NOMO-1 treated with DMSO at 0.1 percent for 48 hours (cell line): ENCODE measurements at regions not wholly inside any gene's neighbourhood (a gene's known extent, or its start where the extent isn't known, plus 50 kb on each side); places are given as distances from the start of the nearest gene placed in this dataset.

ENCODE experiments used
- DNase-seq: peaks from one replicate; lab custom pipeline; 2025; ENCODE audit not compliant: unreplicated experiment; lab: John Stamatoyannopoulos, UW

DNA sequence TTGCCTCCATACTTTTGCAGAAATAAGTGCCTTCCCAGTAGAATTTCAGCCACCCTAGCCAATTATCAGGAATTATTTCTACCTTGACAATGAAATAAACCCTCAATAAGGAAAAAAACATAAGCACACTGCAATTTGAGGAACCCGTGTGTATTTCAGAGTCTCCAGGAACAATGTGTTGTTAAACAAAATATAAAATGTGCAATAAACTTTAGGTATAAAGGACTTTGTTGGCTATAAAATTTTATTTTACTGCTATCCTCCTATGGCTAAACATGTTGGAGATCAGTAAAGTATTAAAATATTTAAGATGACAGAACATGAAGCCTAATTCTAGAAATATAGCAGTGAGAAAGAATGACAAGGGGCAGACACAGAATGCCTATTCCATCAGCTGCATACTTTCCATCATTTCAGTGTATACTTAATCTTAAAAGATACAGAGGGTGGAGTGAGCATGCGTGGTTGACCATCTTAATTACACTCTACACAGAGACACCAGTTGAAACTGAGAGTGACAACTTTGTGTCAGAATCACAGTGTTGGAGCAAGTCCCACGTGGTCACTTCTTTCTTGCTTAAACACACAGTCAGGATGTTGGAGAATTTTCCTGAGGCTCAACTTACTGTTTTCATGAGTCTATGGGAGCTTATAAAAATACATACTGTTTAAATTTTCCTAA lies 79.0 kb upstream of the SUCLG2 start:
- no peak for DNase-seq

DNA sequence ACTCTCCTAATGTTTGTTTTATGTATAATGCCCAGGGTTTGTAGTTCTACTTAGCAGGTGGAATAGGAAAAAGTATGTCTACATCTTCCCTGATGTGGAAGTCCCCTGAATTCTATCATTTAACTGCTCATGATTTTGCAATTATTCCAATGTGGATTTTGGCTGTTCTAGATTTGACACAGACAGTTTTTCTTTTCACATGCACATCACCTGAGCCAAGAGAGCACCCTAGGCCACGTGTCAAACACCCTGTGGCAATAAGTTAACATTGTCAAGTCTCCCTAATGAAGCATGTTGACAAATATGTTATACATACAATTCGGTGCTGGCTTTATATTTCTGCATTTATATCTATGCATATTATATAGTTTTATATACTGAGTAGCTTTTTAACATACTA lies 70.0 kb upstream of the SUCLG2 start:
- DNase-seq: no peak

DNA sequence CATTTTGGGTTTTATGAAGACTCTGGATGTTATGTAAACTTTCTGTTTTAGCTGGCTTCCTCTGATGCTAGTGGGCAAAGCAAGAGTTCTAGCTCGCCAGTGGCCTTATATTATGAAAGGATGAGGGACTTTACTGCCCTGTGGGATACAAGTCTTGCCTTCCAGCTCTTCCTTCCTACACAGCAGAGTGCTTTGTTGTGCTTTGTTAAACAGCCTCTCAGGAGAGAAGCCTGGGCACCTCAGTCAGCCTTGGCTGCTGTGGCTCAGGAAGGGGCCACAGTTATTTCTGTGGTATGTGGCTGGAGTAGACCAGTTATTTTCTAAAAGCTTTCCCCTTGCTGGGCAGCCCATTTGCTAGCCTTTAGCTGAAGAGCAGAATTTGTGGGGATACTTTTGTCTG lies 69.5 kb upstream of the SUCLG2 start:
- no peak for DNase-seq

DNA sequence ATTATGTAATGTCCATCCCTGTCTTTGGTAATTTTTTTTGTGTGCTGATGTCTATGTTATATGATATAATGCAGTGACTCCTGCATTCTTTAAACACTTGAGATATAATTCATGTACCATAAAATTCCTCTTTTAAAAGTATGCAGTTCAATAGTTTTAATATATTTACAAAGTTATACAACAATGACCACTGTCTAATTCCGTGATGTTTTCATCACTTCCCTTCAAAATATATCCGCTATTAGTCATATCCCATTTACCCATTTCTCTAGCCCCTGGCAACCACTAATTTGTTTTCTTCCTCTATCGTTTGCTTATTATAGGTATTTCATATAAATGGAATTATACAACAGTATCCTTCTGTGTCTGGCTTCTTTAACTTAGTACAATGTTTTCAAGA lies 64.9 kb upstream of the SUCLG2 start:
- no peak for DNase-seq

DNA sequence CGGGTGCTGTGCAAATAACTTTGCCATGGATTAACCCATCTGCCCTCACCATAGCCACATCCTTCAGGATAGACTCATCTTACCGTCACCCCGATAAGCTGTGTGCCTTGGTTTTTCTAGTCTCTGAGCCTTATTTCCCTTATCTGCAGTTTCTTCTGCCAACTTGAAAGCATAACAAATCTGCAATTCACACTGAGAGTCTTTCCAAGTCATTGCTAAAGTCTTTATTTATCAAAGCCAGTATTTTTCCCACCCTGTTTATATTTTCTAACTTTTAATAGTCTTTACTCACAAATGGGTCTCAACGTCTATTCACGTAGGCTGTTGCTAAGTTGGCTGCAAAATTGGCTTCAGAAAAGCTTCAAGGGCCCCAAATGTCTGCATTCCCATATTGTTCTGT lies 61.6 kb upstream of the SUCLG2 start:
- no peak for DNase-seq

DNA sequence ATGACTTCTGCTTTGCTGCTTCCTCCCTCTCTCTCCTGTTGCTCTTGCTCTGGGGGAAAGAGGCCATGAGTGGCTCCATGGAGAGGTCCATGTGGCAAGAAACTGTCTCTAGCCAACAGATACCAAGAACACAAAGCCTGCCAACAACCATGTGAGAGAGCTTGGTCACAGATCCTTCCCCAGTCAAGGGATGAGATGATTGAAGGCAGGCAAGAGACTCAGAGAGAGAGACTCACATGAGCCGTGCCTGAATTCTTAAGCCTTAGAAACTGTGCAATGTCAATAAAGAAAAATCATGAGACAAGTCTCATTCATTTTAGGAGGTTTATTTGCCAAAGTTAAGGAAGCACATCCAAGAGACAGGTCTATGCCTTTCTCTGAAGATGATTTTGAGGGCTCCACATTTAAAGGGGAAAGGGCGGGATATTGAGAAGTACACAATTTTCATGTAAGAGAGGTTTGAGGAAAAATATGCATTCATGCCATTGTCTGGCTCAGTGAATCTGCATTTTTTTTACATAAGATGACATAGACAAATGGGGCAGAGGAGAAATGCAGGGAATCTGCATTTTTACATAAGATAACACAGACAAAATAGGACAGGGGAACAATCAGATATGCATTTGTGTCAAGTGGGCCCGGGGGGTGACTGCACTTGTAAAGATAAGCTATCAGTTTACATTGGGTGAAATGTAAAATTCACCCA lies 59.5 kb upstream of the SUCLG2 start:
- no peak for DNase-seq

DNA sequence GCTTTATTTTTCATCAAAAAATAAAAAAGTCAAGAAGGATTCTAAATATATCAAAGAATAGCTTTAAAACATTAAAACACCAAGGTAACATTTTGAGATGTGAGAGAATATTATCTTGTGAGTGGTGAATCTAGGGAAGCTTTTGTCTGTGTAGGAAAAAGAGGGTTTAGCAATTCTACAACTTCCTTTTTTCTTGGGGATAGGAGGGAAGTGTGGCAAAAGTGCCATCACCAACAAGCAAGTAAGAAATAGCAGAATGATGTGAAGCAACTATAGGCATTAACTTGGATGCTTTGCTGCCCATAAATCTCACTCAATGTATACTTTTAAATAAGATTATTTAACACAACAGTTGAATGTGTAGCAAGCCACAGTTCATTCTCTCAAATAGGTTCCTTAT lies 57.8 kb upstream of the SUCLG2 start:
- peak; percentile 56 for DNase-seq

DNA sequence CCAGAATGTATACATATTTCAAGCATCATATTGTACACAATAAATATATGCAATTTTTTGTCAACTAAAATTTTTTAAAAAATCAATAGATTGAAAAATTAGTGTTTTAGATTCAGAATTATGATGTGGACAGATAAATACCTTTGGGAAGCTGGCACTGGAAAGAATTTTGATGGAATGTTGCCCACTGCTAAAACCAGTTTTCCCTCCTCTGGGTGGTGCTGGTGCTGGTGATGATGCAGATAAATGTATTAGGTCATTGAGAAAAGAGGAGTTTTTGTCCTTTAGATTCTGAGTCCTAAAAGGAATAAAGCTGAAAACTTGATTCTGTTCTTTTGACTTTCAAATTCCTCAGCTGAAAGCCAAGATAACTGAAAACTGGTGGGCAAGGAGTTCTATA lies 56.0 kb upstream of the SUCLG2 start:
- no peak for DNase-seq

DNA sequence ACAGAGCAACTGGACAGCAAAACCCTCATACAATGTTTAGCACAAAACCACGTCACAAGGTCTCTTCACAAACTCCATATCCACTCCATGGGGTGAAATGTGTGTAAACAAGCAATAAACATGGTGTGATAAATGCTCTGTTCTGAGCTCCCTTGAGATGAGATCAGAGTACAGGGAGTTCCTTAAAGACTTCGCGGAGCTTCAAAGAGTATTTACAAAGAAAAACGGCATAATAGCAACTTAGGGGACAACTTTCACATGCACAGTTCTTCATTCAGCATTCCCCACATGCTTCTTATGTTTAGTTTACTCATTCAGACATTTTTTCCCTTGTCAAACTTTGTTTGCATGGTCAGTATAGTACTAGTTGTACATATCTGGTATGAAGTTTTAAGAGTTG lies 52.5 kb upstream of the SUCLG2 start:
- DNase-seq: no peak

DNA sequence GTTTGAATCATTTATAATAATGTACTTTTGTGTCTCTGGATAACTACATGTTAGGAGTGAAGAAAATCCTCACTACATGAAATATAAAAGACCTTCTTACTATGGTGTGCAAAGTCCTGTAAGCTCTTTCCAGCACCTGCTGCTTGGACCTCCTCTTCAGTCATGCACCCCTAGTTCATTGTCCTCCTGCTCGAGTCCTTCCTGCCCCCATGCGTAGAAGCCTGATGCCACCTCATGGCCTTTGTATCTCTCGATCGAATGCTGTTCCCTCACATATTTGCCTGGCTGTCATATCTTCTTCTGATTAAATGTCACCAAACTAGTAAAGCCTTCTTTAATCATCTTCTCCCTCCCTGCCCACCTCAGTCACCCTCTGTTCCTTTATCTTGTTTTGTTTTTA lies 49.9 kb upstream of the SUCLG2 start:
- DNase-seq: no peak
